ENCODE measurements at regions not wholly inside any gene's neighbourhood (a gene's known extent, or its start where the extent isn't known, plus 50 kb on each side); places are given as distances from the start of the nearest gene placed in this dataset.
"Not testable (repeated sequence)": the region's sequence is repeated elsewhere in the genome, so short reads cannot be mapped to it uniquely, and the experiment has no call there.

DNA sequence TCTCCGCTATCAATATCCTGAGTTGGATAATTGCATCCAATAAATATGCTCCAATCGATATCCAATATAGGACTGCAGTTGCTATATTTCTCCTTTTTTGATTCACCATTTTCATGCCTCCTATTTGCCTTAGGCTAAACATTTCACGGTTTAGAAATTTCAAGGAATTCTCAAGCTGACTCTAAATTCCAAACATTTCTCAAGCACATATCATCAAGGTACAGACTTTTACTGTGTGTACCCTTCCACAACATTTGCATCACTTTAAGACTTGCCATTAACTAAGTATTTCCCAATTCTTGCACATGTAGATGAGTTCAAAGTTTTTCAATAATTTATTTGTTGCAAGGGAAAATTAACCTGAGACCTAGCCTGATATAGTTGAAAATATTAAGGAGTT is 795.2 kb upstream of the TMPRSS15 start:
- H3K27ac ChIP-seq = no peak overlapping the region
- H3K9ac ChIP-seq = no peak overlapping the region
- TF ChIP-seq CTCF (IDR thresholded peaks at IDR 0.05) = no peak
- H3K4me3 ChIP-seq (ENCODE audit: low read depth, low read length) = no peak overlapping the region
- no peak overlapping the region for H3K4me2 ChIP-seq (ENCODE audit: low read length)
- no peaks in the 10 kb centered on the region for H3K79me2 ChIP-seq
- no peaks in the 10 kb centered on the region for H3K9me3 ChIP-seq (ENCODE audit: control insufficient read depth, low read length)
- H3K27me3 ChIP-seq (ENCODE audit: control insufficient read depth, insufficient read depth, low read length) = no peaks in the 10 kb centered on the region
- H3K4me1 ChIP-seq = no peaks in the 10 kb centered on the region
- H2AFZ ChIP-seq = no peak overlapping the region
- H3K36me3 ChIP-seq (ENCODE audit: control insufficient read depth, insufficient read depth, low read length) = no peaks in the 10 kb centered on the region

DNA sequence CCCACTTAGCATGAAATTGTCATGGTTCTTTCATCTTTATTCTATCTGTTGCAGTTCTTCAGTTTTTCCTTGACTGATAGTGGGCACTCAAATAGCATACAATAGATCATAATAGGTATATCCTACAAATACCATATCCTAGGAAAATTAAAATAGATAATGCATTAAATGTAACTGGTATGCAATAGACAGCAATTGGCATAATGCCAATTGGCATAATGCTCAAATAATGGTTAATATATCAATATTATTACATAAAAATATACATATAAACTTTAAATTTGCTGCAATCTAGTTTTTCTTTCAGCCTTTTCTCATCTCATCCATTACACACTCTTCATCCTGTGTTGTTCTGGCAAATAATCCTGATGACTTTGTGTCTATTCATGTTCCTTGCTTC is 814.6 kb upstream of the TMPRSS15 start:
- H3K9ac ChIP-seq = no peak overlapping the region
- TF ChIP-seq CTCF (IDR thresholded peaks at IDR 0.05) = no peak

GRCh38 chr21:19224090-19224489 is 820.5 kb upstream of the TMPRSS15 start:
- Histone ChIP-seq H3K4me2 (ENCODE audit: low read length) (no peak overlapping the region), H3K9ac (no peak overlapping the region), H3K36me3 (ENCODE audit: control insufficient read depth, insufficient read depth, low read length) (no peaks in the 10 kb centered on the region), H3K79me2 (no peaks in the 10 kb centered on the region), H3K4me1 (no peaks in the 10 kb centered on the region), H2AFZ (no peak overlapping the region), H3K9me3 (ENCODE audit: control insufficient read depth, low read length) (no peaks in the 10 kb centered on the region), H3K4me3 (ENCODE audit: low read depth, low read length) (no peak overlapping the region), H3K27me3 (ENCODE audit: control insufficient read depth, insufficient read depth, low read length) (no peaks in the 10 kb centered on the region), H3K27ac (no peak overlapping the region)
- TF ChIP-seq CTCF (IDR thresholded peaks at IDR 0.05) = no peak

More for the DNA sequence above, 814.6 kb upstream of the TMPRSS15 start:
- no peaks in the 10 kb centered on the region for H3K9me3 ChIP-seq (ENCODE audit: control insufficient read depth, low read length)
- H3K4me3 ChIP-seq (ENCODE audit: low read depth, low read length) = no peak overlapping the region
- no peaks in the 10 kb centered on the region for H3K4me1 ChIP-seq
- no peaks in the 10 kb centered on the region for H3K79me2 ChIP-seq
- no peak overlapping the region for H3K4me2 ChIP-seq (ENCODE audit: low read length)
- H3K27ac ChIP-seq = no peak overlapping the region
- H2AFZ ChIP-seq = no peak overlapping the region
- no peaks in the 10 kb centered on the region for H3K27me3 ChIP-seq (ENCODE audit: control insufficient read depth, insufficient read depth, low read length)
- no peaks in the 10 kb centered on the region for H3K36me3 ChIP-seq (ENCODE audit: control insufficient read depth, insufficient read depth, low read length)

GRCh38 chr21:19228226-19228625 is 824.6 kb upstream of the TMPRSS15 start:
- H3K79me2 ChIP-seq = no peaks in the 10 kb centered on the region

GRCh38 chr21:19233841-19234240 is 830.3 kb upstream of the TMPRSS15 start:
- H3K36me3 ChIP-seq (ENCODE audit: control insufficient read depth, insufficient read depth, low read length); H3K4me3 ChIP-seq (ENCODE audit: low read depth, low read length); H3K9me3 ChIP-seq (ENCODE audit: control insufficient read depth, low read length); H3K4me2 ChIP-seq (ENCODE audit: low read length); H2AFZ ChIP-seq; H3K9ac ChIP-seq; H3K79me2 ChIP-seq; H3K27ac ChIP-seq; H3K27me3 ChIP-seq (ENCODE audit: control insufficient read depth, insufficient read depth, low read length); H3K4me1 ChIP-seq: not testable (repeated sequence)

More at GRCh38 chr21:19228226-19228625, 824.6 kb upstream of the TMPRSS15 start:
- Histone ChIP-seq H3K4me1 (no peaks in the 10 kb centered on the region), H2AFZ (no peak overlapping the region), H3K4me3 (ENCODE audit: low read depth, low read length) (no peak overlapping the region), H3K36me3 (ENCODE audit: control insufficient read depth, insufficient read depth, low read length) (no peaks in the 10 kb centered on the region), H3K9me3 (ENCODE audit: control insufficient read depth, low read length) (no peaks in the 10 kb centered on the region), H3K27me3 (ENCODE audit: control insufficient read depth, insufficient read depth, low read length) (no peaks in the 10 kb centered on the region), H3K9ac (no peak overlapping the region), H3K27ac (no peak overlapping the region), H3K4me2 (ENCODE audit: low read length) (no peak overlapping the region)
- TF ChIP-seq CTCF (IDR thresholded peaks at IDR 0.05) = no peak
